ENCODE measurements at regions not wholly inside any gene's neighbourhood (a gene's known extent, or its start where the extent isn't known, plus 50 kb on each side); places are given as distances from the start of the nearest gene placed in this dataset.

GRCh38 chr6:66190858-66191257 lies 483.8 kb upstream of the EYS start:
- Histone ChIP-seq H4K20me1 (replicated peaks; ENCODE audit: control insufficient read depth, insufficient read depth, low read length) (no peaks in the 10 kb centered on the region), H3K4me2 (ENCODE audit: insufficient read depth, low read length) (no peak overlapping the region), H3K27ac (ENCODE audit: extremely low read depth, low read depth, low read length) (no peak overlapping the region), H3K9ac (ENCODE audit: insufficient read depth in 1 of 2, low read depth in 2 of 2, low read length in 2 of 2) (no peak overlapping the region), H3K79me2 (ENCODE audit: control insufficient read depth, insufficient read depth, low read length) (no peaks in the 10 kb centered on the region), H3K4me3 (no peak overlapping the region), H3K27me3 (ENCODE audit: control insufficient read depth in 2 of 2, insufficient read depth in 2 of 2, low read length in 2 of 2) (no peaks in the 10 kb centered on the region), H3K9me1 (ENCODE audit: control insufficient read depth, insufficient read depth, low read length) (no peaks in the 10 kb centered on the region), H3K36me3 (ENCODE audit: control insufficient read depth, insufficient read depth, low read length) (no peaks in the 10 kb centered on the region), H2AFZ (ENCODE audit: low read depth, low read length) (no peak overlapping the region), H3K9me3 (replicated peaks; ENCODE audit: control insufficient read depth, insufficient read depth, low read depth, low read length) (no peaks in the 10 kb centered on the region), H3K4me1 (replicated peaks in 1 of 2; ENCODE audit: control insufficient read depth in 2 of 2, insufficient read depth in 2 of 2, low read length in 2 of 2) (no peaks in the 10 kb centered on the region)
- no peak for TF ChIP-seq NCOA4 (IDR thresholded peaks at IDR 0.05; ENCODE audit: partially characterized antibody)
- no peak for TF ChIP-seq MAFK (IDR thresholded peaks at IDR 0.05; ENCODE audit: low read length)
- no peak for TF ChIP-seq RBM25 (IDR thresholded peaks at IDR 0.05; ENCODE audit: low read depth, low read length, severe bottlenecking)
- TF ChIP-seq PML (IDR thresholded peaks at IDR 0.05; ENCODE audit: low read length): no peak
- no peak for TF ChIP-seq TFAP4 (CRISPR knock-in tag; IDR thresholded peaks at IDR 0.05; ENCODE audit: borderline replicate concordance)
- TF ChIP-seq CREBBP (IDR thresholded peaks at IDR 0.05; ENCODE audit: low read depth, low read length): no peak
- no peak for TF ChIP-seq SOX6 (IDR thresholded peaks at IDR 0.05)
- TF ChIP-seq TCF7L2 (IDR thresholded peaks at IDR 0.05; ENCODE audit: low read depth, low read length): no peak
- BruUV-seq (replicated peaks): no TSS peak
- intact Hi-C loops (cut with micrococcal nuclease): no loop called here
- ATAC-seq: no peak
- WGBS (ENCODE audit: insufficient coverage, low coverage, missing lambda C conversion rate): 2% methylated on average over 5 of the region's 5 CpGs
- DNase-seq (ENCODE audit: extremely low read depth in 1 of 4, low spot score in 3 of 4): no peak
- ChIA-PET POLR2A (no interaction called here), CTCF (ENCODE audit: low intra/inter-chr PET ratio) (no interaction called here)
- in situ Hi-C loops (cut with MboI): no loop called here
- FAIRE-seq: no peak

Data from K562 (cell line).